ENCODE measurements at regions not wholly inside any gene's neighbourhood (a gene's known extent, or its start where the extent isn't known, plus 50 kb on each side); places are given as distances from the start of the nearest gene placed in this dataset.

DNA sequence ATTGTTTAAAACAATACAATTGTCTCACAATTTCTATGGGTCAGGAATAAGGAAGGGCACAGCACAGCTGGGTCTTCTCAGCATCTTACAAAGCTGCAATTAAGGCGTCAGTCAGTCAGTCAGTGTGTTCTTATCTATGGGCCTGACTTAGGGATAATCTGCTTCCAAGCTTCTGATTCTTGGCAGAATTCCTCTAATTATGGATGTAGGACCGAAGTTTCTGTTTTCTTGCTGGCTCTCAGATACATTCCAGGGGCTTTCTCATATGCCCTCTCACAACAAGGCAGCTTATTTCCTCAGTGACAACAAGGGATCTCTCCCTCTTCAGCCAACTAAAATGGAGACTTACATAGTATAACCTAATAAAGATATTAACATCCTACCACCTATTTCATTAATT, 1925.3 kb upstream of the ACO1 start:
- TF ChIP-seq, protein P1, sequence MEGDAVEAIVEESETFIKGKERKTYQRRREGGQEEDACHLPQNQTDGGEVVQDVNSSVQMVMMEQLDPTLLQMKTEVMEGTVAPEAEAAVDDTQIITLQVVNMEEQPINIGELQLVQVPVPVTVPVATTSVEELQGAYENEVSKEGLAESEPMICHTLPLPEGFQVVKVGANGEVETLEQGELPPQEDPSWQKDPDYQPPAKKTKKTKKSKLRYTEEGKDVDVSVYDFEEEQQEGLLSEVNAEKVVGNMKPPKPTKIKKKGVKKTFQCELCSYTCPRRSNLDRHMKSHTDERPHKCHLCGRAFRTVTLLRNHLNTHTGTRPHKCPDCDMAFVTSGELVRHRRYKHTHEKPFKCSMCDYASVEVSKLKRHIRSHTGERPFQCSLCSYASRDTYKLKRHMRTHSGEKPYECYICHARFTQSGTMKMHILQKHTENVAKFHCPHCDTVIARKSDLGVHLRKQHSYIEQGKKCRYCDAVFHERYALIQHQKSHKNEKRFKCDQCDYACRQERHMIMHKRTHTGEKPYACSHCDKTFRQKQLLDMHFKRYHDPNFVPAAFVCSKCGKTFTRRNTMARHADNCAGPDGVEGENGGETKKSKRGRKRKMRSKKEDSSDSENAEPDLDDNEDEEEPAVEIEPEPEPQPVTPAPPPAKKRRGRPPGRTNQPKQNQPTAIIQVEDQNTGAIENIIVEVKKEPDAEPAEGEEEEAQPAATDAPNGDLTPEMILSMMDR (IDR thresholded peaks at IDR 0.05; ENCODE audit: low read depth, low read length, poor library complexity, severe bottlenecking), result no peak
- TF ChIP-seq EZH2phosphoT487 (IDR thresholded peaks at IDR 0.05; ENCODE audit: borderline replicate concordance, low read length), result no peak

Measured in DOHH2 (cell line).